ENCODE measurements at regions not wholly inside any gene's neighbourhood (a gene's known extent, or its start where the extent isn't known, plus 50 kb on each side); places are given as distances from the start of the nearest gene placed in this dataset.

DNA sequence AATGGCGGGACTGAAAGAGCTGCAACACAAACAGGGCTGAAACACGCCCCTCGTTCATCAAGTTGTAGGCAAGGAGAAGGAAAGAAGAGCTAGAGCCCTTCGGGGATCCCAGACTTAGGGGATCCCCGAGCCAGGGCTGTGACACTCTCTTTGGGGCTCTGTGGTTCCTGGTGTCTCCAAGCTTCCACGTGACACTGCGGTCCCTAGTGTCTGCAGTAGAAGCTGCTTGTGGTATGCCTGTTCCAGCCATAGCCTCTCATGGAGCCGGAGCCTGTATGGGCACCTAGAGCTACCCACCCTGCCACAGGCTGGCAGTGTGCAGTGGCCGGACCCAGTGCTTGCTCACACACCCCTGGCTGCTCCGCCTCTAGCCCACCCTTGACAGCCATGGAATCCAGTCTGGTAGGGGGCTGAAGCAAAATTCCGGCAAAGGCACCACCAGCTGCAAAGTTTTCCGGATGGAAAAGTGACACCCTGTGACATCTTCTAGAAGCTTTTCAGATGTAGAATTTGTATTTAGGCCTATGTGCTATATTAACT is 1439.6 kb upstream of the ACO1 start (continued):
- TF ChIP-seq, protein P1, sequence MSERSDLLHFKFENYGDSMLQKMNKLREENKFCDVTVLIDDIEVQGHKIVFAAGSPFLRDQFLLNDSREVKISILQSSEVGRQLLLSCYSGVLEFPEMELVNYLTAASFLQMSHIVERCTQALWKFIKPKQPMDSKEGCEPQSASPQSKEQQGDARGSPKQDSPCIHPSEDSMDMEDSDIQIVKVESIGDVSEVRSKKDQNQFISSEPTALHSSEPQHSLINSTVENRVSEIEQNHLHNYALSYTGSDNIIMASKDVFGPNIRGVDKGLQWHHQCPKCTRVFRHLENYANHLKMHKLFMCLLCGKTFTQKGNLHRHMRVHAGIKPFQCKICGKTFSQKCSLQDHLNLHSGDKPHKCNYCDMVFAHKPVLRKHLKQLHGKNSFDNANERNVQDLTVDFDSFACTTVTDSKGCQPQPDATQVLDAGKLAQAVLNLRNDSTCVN (CRISPR knock-in tag; IDR thresholded peaks at IDR 0.05) = no peak
- TF ChIP-seq KAT2B (IDR thresholded peaks at IDR 0.05; ENCODE audit: low read depth, low read length) (no peak), RBM15 (IDR thresholded peaks at IDR 0.05; ENCODE audit: insufficient read depth, low read length) (no peak), CBX5 (IDR thresholded peaks at IDR 0.05; ENCODE audit: borderline replicate concordance, low read depth) (no peak), MAFG (tag; conservative IDR thresholded peaks at IDR 0.05) (no peak), FOXK1 (CRISPR knock-in tag; IDR thresholded peaks at IDR 0.05; ENCODE audit: borderline replicate concordance) (no peak), MECOM (CRISPR knock-in tag; IDR thresholded peaks at IDR 0.05) (no peak), CXXC5 (CRISPR knock-in tag; IDR thresholded peaks at IDR 0.05) (no peak)
- TF ChIP-seq, protein P2, sequence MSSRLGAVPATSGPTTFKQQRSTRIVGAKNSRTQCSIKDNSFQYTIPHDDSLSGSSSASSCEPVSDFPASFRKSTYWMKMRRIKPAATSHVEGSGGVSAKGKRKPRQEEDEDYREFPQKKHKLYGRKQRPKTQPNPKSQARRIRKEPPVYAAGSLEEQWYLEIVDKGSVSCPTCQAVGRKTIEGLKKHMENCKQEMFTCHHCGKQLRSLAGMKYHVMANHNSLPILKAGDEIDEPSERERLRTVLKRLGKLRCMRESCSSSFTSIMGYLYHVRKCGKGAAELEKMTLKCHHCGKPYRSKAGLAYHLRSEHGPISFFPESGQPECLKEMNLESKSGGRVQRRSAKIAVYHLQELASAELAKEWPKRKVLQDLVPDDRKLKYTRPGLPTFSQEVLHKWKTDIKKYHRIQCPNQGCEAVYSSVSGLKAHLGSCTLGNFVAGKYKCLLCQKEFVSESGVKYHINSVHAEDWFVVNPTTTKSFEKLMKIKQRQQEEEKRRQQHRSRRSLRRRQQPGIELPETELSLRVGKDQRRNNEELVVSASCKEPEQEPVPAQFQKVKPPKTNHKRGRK (tag; IDR thresholded peaks at IDR 0.05) = no peak

DNA sequence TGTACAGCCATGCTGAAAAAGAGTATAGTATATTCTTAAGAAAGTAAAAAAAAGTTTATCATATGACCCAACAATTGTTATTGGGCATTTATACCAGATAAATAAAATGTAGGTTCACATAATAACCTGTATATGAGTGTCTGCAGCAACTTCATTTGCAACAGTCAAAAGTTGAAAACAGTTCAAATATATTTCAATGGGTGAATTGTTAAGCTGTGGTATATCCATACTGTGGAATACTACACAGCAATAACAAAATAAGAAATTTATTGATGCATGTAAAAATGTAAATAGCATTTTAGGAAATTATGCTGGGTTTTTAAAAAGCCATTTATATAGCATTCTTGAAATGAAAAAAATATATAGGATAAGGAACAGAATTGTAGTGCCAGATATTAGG is 1420.1 kb upstream of the ACO1 start:
- DNase-seq (ENCODE audit: extremely low read depth in 1 of 4, low spot score in 3 of 4) (no peak), FAIRE-seq (no peak), ATAC-seq (no peak)
- TF ChIP-seq ERF (CRISPR knock-in tag; IDR thresholded peaks at IDR 0.05) (no peak), ZNF75A (CRISPR knock-in tag; IDR thresholded peaks at IDR 0.05) (no peak), FOXK2 (conservative IDR thresholded peaks at IDR 0.05 in 1 of 2, IDR thresholded peaks at IDR 0.05 in 1 of 2; ENCODE audit: low read depth in 2 of 2) (no peak), SP1 (CRISPR knock-in tag; IDR thresholded peaks at IDR 0.05) (no peak)
- ChIA-PET CTCF (ENCODE audit: low intra/inter-chr PET ratio) (no interaction called here), POLR2A (no interaction called here)
- no TSS peak for BruUV-seq (replicated peaks)
- intact Hi-C loops (cut with micrococcal nuclease) = no loop called here
- Histone ChIP-seq H4K20me1 (replicated peaks; ENCODE audit: control insufficient read depth, insufficient read depth, low read length) (no peaks in the 10 kb centered on the region), H3K9me3 (replicated peaks; ENCODE audit: control insufficient read depth, insufficient read depth, low read depth, low read length) (no peaks in the 10 kb centered on the region), H3K9me1 (ENCODE audit: control insufficient read depth, insufficient read depth, low read length) (no peaks in the 10 kb centered on the region), H3K36me3 (ENCODE audit: control insufficient read depth, insufficient read depth, low read length) (no peaks in the 10 kb centered on the region), H3K79me2 (ENCODE audit: control insufficient read depth, insufficient read depth, low read length) (no peaks in the 10 kb centered on the region), H2AFZ (ENCODE audit: low read depth, low read length) (no peak overlapping the region), H3K27me3 (ENCODE audit: control insufficient read depth in 2 of 2, insufficient read depth in 2 of 2, low read length in 2 of 2) (no peaks in the 10 kb centered on the region), H3K9ac (ENCODE audit: insufficient read depth in 1 of 2, low read depth in 2 of 2, low read length in 2 of 2) (no peak overlapping the region), H3K4me3 (no peak overlapping the region), H3K4me1 (replicated peaks in 1 of 2; ENCODE audit: control insufficient read depth in 2 of 2, insufficient read depth in 2 of 2, low read length in 2 of 2) (no peaks in the 10 kb centered on the region), H3K27ac (ENCODE audit: extremely low read depth, low read depth, low read length) (no peak overlapping the region), H3K4me2 (ENCODE audit: insufficient read depth, low read length) (no peak overlapping the region)
- in situ Hi-C loops (cut with MboI) = no loop called here

All from K562 (cell line).